HG02943 (cell line): ENCODE measurements at regions not wholly inside any gene's neighbourhood (a gene's known extent, or its start where the extent isn't known, plus 50 kb on each side); places are given as distances from the start of the nearest gene placed in this dataset.
"Not testable (repeated sequence)": the region's sequence is repeated elsewhere in the genome, so short reads cannot be mapped to it uniquely, and the experiment has no call there.

Source experiments
- ATAC-seq: cut with Tn5 transposase; IDR thresholded peaks from one replicate; pipeline ENCODE4 v1.9.1; 2021; ENCODE audit warnings: mild to moderate bottlenecking, low read depth, moderate library complexity; ENCODE audit not compliant: unreplicated experiment

GRCh38 chr9:106077731-106078130, 383.4 kb downstream of the TMEM38B start:
- ATAC-seq = no peak

- no peak for ATAC-seq
Observed at GRCh38 chr9:106082621-106083020, 388.3 kb downstream of the TMEM38B start.

GRCh38 chr9:106084702-106085101, 390.4 kb downstream of the TMEM38B start:
- no peak for ATAC-seq

GRCh38 chr9:106085479-106085878, 391.1 kb downstream of the TMEM38B start:
- no peak for ATAC-seq

- ATAC-seq = no peak
Observed at GRCh38 chr9:106092083-106092482, 397.7 kb downstream of the TMEM38B start.

- ATAC-seq = no peak
Observed at GRCh38 chr9:106102821-106103220, 408.5 kb downstream of the TMEM38B start.

- no peak for ATAC-seq
Observed at GRCh38 chr9:106104887-106105286, 410.5 kb downstream of the TMEM38B start.

GRCh38 chr9:106106396-106106795, 412.1 kb downstream of the TMEM38B start:
- no peak for ATAC-seq

- ATAC-seq = no peak
Observed at GRCh38 chr9:106107716-106108115, 413.4 kb downstream of the TMEM38B start.

- not testable (repeated sequence) for ATAC-seq
Observed at GRCh38 chr9:106109706-106110105, 415.4 kb downstream of the TMEM38B start.

- no peak for ATAC-seq
Observed at GRCh38 chr9:106110483-106110882, 416.1 kb downstream of the TMEM38B start.

- ATAC-seq = no peak
Observed at GRCh38 chr9:106111039-106111730, 416.8 kb downstream of the TMEM38B start.

GRCh38 chr9:106112935-106113334, 418.6 kb downstream of the TMEM38B start:
- no peak for ATAC-seq

GRCh38 chr9:106119176-106119575, 424.8 kb downstream of the TMEM38B start:
- ATAC-seq = no peak

- no peak for ATAC-seq
Observed at GRCh38 chr9:106120071-106120470, 425.7 kb downstream of the TMEM38B start.

GRCh38 chr9:106127776-106128175, 433.4 kb downstream of the TMEM38B start:
- no peak for ATAC-seq

- no peak for ATAC-seq
Observed at GRCh38 chr9:106130374-106130773, 436.0 kb downstream of the TMEM38B start.

GRCh38 chr9:106143781-106144180, 449.4 kb downstream of the TMEM38B start:
- no peak for ATAC-seq

GRCh38 chr9:106146066-106146840, 451.9 kb downstream of the TMEM38B start:
- ATAC-seq = no peak

- ATAC-seq = no peak
Observed at GRCh38 chr9:106146886-106147285, 452.5 kb downstream of the TMEM38B start.

GRCh38 chr9:106149956-106150355, 455.6 kb downstream of the TMEM38B start:
- no peak for ATAC-seq

GRCh38 chr9:106156465-106156864, 462.1 kb downstream of the TMEM38B start:
- no peak for ATAC-seq
